ENCODE measurements at regions not wholly inside any gene's neighbourhood (a gene's known extent, or its start where the extent isn't known, plus 50 kb on each side); places are given as distances from the start of the nearest gene placed in this dataset.

DNA sequence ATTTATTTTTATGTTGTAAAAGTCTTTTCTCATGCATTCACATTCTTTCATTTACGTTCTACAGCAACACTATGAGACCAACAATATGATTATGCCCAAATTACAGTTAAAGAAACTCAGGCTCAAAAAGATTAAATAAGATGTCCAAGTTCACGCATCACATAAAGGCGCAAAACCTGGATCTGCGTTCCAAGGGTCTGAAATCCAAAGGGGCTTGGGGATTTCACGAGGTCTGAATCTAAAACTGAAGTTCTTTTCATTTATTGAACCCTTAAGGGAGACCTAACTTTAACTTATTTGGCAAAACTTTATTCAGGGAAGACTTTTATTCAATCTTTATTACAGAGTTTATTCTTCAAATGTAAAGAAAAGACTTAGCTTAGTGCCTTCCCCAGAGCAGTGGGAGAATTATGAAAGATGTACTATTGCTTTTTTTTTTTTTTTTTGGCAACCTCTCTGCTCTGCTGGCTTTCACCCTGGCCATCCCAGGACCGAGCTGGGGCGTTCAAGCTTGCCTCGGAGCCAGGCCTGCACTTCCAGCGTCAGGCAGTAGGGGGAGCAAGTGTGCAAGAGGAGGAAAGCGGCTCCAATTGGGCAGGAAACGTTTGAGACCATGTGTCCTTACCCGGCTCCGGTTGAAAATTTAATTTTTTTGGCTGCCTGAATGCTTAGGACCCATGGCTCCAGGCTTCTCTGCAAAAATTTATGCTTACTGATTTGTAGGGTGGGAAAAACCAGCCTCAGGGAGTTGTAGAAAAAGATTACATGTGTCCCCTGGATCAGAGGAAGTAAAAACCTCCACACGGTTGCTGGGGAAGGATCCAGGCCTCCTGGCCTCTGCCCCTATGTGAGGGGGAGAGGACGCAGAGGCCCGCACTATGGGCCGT is 344.3 kb upstream of the KLF3 start:
- Histone ChIP-seq H3K4me1 (ENCODE audit: control insufficient read depth in 1 of 2, low read depth in 2 of 2) (peaks cover 9 to 23% of the 10 kb centered on the region in 2 donors), H3K9me3 (no peaks in the 10 kb centered on the region), H3K27ac (peak overlapping the region; percentile 77 to 84), H3K4me3 (peak overlapping the region; percentile 67), H3K36me3 (no peaks in the 10 kb centered on the region), H3K27me3 (replicated peaks; ENCODE audit: insufficient read depth) (no peaks in the 10 kb centered on the region)
- peak; percentile 63 for ATAC-seq (ENCODE audit: insufficient number of reproducible peaks, low FRiP score, low read depth)
- DNase-seq (ENCODE audit: low spot score): peak; percentile 78
- TF ChIP-seq, protein P1, sequence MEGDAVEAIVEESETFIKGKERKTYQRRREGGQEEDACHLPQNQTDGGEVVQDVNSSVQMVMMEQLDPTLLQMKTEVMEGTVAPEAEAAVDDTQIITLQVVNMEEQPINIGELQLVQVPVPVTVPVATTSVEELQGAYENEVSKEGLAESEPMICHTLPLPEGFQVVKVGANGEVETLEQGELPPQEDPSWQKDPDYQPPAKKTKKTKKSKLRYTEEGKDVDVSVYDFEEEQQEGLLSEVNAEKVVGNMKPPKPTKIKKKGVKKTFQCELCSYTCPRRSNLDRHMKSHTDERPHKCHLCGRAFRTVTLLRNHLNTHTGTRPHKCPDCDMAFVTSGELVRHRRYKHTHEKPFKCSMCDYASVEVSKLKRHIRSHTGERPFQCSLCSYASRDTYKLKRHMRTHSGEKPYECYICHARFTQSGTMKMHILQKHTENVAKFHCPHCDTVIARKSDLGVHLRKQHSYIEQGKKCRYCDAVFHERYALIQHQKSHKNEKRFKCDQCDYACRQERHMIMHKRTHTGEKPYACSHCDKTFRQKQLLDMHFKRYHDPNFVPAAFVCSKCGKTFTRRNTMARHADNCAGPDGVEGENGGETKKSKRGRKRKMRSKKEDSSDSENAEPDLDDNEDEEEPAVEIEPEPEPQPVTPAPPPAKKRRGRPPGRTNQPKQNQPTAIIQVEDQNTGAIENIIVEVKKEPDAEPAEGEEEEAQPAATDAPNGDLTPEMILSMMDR (IDR thresholded peaks at IDR 0.05): peak; percentile 99

DNA sequence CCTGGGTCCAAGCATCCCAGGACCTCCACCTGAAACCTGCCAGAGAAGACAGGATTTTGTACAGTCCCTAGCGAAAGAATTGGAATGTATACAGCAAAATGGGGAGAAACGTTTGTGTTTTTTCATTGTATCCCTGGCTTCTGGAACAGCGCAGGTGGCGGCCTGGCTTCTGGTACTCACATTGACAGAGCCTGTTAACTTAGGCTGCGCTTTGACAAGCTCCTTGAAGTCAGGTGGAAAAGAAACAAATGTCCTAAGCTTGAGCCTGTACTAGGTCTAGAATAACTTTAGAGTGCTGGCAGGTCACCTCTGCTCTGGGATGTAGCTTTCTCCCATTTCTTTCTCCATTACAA is 343.7 kb upstream of the KLF3 start:
- Histone ChIP-seq H3K9me3 (no peaks in the 10 kb centered on the region), H3K36me3 (no peaks in the 10 kb centered on the region), H3K4me3 (no peak overlapping the region), H3K27me3 (replicated peaks; ENCODE audit: insufficient read depth) (no peaks in the 10 kb centered on the region), H3K4me1 (ENCODE audit: control insufficient read depth in 1 of 2, low read depth in 2 of 2) (peaks cover 9 to 23% of the 10 kb centered on the region in 2 donors), H3K27ac (peak overlapping the region; percentile 72 to 84)
- TF ChIP-seq, protein P1 (IDR thresholded peaks at IDR 0.05): no peak
- no peak for DNase-seq (ENCODE audit: low spot score)
- ATAC-seq (ENCODE audit: insufficient number of reproducible peaks, low FRiP score, low read depth): no peak

DNA sequence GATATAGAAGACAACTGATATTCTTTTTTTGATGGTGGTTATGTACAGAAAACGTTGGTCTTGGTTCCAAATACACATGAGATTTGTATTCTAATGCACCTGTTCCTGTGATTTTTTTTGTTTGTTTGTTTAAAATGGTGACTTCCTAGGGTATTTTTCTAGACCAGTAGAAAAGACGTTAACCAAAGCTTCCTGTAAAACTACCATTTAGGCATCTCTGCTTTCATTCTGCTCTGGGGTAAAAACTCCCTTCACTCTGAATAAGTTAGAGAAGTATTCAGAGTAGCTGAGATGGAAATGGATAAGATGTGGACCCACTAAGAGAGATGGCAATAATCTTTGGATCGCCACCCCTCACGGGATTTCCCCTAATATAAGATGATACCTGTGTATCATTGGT is 343.2 kb upstream of the KLF3 start:
- TF ChIP-seq, protein P1 (IDR thresholded peaks at IDR 0.05): no peak
- peaks cover 9 to 23% of the 10 kb centered on the region in 2 donors for H3K4me1 ChIP-seq (ENCODE audit: control insufficient read depth in 1 of 2, low read depth in 2 of 2)

DNA sequence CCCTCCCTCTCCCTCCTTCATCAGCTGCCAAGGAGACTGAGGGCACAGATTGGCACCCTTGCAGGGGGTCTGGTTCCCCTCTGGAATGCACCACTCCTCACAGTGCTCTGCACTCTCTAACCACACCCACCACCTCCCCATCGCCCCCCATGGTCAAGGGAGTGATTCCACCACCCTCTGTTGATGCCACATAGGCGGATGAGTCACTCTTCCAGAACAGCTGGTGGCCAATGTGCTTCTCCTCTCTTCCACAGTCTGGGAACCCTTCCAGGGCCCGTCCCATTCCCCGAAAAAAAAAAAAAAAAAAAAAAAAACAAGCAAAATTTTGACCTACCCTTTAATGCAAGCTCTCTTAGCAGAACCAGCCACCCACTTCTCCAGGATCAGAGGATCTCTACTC is 341.3 kb upstream of the KLF3 start:
- Histone ChIP-seq H3K4me1 (ENCODE audit: control insufficient read depth in 1 of 2, low read depth in 2 of 2) (peaks cover 9 to 23% of the 10 kb centered on the region in 2 donors), H3K27ac (no peak overlapping the region), H3K9me3 (no peaks in the 10 kb centered on the region), H3K4me3 (no peak overlapping the region), H3K27me3 (replicated peaks; ENCODE audit: insufficient read depth) (no peaks in the 10 kb centered on the region), H3K36me3 (no peaks in the 10 kb centered on the region)
- DNase-seq (ENCODE audit: low spot score): no peak
- TF ChIP-seq, protein P1 (IDR thresholded peaks at IDR 0.05): no peak
- no peak for ATAC-seq (ENCODE audit: insufficient number of reproducible peaks, low FRiP score, low read depth)

More for the DNA sequence above, 343.2 kb upstream of the KLF3 start:
- H3K27ac ChIP-seq: peak overlapping the region in 1 of 2 donors; percentile 84
- H3K9me3 ChIP-seq: no peaks in the 10 kb centered on the region
- ATAC-seq (ENCODE audit: insufficient number of reproducible peaks, low FRiP score, low read depth) (no peak), DNase-seq (ENCODE audit: low spot score) (no peak)
- no peaks in the 10 kb centered on the region for H3K36me3 ChIP-seq
- H3K27me3 ChIP-seq (replicated peaks; ENCODE audit: insufficient read depth): no peaks in the 10 kb centered on the region
- H3K4me3 ChIP-seq: no peak overlapping the region

DNA sequence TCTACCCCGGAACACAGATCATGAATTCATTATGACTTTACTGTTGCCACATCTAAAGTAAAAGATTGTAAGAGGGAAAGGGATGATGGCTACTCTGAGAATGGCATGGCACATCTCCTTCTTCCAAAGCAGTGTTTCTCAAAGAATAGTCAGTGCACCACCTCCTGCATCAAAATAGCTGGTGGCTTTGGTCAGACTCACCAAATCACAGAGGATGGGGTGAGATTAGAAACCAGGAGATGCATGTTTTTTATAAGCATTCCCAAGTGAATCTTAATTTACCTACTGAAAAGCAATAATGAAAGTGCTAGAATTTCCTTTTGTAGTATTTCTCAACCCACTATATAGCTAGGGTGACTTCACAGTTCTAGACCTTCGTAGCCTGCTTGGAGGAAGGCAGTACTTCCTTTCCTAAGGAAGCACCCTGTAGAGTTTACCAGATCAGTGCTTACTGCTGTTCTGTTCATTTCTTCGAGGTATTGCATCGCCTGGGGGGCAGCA is 340.8 kb upstream of the KLF3 start:
- Histone ChIP-seq H3K27ac (no peak overlapping the region), H3K27me3 (replicated peaks; ENCODE audit: insufficient read depth) (no peaks in the 10 kb centered on the region), H3K4me1 (ENCODE audit: control insufficient read depth in 1 of 2, low read depth in 2 of 2) (peaks cover 8 to 23% of the 10 kb centered on the region in 2 donors), H3K4me3 (no peak overlapping the region), H3K36me3 (no peaks in the 10 kb centered on the region), H3K9me3 (no peaks in the 10 kb centered on the region)
- ATAC-seq (ENCODE audit: insufficient number of reproducible peaks, low FRiP score, low read depth): no peak
- DNase-seq (ENCODE audit: low spot score): no peak
- TF ChIP-seq, protein P1 (IDR thresholded peaks at IDR 0.05): no peak
